Dendritic cell treated with granulocyte-macrophage colony-stimulating factor and Interleukin-4, amounts not matched to agents 40 ng/mL and 50 ng/mL, for 4 days (primary cell): ENCODE measurements at regions not wholly inside any gene's neighbourhood (a gene's known extent, or its start where the extent isn't known, plus 50 kb on each side); places are given as distances from the start of the nearest gene placed in this dataset.

ENCODE experiments used
- H3K27ac Mint-ChIP-seq: one replicate; pipeline ENCODE4 v1.8.0; 2022; ENCODE audit warnings: mild to moderate bottlenecking, mixed read lengths
- H3K27me3 Mint-ChIP-seq: one replicate; pipeline ENCODE4 v1.8.0; 2022; ENCODE audit warnings: mild to moderate bottlenecking, mixed read lengths
- H3K36me3 Mint-ChIP-seq: one replicate; pipeline ENCODE4 v1.8.0; 2022; ENCODE audit warnings: low read depth, mixed read lengths
- H3K4me1 Mint-ChIP-seq: one replicate; pipeline ENCODE4 v1.8.0; 2022; ENCODE audit warnings: low read depth, mixed read lengths
- H3K4me3 Mint-ChIP-seq: one replicate; pipeline ENCODE4 v1.8.0; 2022; ENCODE audit warnings: mild to moderate bottlenecking, moderate library complexity, mixed read lengths
- H3K9me3 Mint-ChIP-seq: one replicate; pipeline ENCODE4 v1.8.0; 2022; ENCODE audit warnings: mixed read lengths
- intact Hi-C: fragments of 100-400 bp; cut with micrococcal nuclease; formaldehyde crosslinking; loops from one replicate; pipeline ENCODE4 v1.15.0; 2022

DNA sequence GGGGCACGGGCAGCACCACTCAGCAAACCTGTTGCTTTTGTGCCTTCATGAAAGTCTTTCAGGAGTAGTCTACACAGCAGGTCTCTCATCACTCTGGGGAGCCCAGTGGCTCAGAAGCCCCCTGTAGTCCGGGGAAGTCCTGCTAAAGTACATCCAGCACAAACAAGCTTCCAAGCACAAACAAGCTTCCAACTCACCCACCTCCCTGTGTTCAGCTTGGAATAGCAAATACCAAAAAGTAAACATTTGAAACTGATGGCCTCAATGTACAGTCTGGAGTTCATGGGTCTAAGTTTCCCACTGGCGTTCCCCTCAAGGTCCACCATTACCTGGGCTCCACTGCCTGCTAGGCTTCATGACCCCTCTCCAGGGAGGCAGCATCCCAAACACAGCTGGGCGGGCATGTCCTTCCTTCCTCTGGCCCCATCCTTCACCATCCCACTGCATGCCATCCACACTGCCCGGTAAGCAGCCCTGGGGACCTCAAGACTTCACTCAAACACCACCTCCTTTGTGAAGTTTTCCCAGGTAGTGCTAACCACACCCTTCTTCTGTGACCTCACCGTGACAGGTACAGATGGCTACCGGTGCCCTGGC is 62.8 kb upstream of the SIAH1 start:
- intact Hi-C loops, result loop anchor here (5.0 kb wide), 1 partner anchor 41 kb away; no protein-coding TSS in a partner anchor
- H3K4me1 Mint-ChIP-seq, result peaks cover 40% of the 10 kb centered on the region
- no peaks in the 10 kb centered on the region for H3K9me3 Mint-ChIP-seq
- H3K27ac Mint-ChIP-seq, result peak overlapping the region; percentile 62
- H3K4me3 Mint-ChIP-seq, result no peak overlapping the region
- no peaks in the 10 kb centered on the region for H3K36me3 Mint-ChIP-seq
- no peaks in the 10 kb centered on the region for H3K27me3 Mint-ChIP-seq

DNA sequence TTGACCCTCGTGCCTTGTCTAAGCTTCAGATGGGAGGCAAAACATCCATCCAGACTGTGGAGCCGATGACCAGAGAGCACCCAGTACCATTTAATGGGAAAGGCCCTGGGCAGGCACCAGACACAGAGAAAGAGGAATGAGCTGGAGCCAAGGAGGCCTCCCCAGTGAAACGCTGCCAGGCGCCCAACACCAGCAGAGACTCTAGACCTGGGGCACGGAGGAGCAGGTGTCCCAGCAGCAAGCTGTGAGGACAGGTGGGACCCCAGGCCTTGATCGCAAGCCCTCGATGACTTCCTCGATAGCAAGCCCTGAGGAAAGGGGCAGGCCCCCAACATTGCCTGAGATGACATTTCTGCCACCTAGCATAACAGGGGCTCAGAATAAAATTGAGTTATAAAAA is 62.2 kb upstream of the SIAH1 start:
- intact Hi-C loops, result loop anchor here (5.0 kb wide), 1 partner anchor 40 kb away; no protein-coding TSS in a partner anchor
- H3K4me1 Mint-ChIP-seq, result peaks cover 34% of the 10 kb centered on the region
- H3K36me3 Mint-ChIP-seq, result no peaks in the 10 kb centered on the region
- no peaks in the 10 kb centered on the region for H3K27me3 Mint-ChIP-seq
- H3K9me3 Mint-ChIP-seq, result no peaks in the 10 kb centered on the region
- peak overlapping the region; percentile 35 for H3K27ac Mint-ChIP-seq
- no peak overlapping the region for H3K4me3 Mint-ChIP-seq

DNA sequence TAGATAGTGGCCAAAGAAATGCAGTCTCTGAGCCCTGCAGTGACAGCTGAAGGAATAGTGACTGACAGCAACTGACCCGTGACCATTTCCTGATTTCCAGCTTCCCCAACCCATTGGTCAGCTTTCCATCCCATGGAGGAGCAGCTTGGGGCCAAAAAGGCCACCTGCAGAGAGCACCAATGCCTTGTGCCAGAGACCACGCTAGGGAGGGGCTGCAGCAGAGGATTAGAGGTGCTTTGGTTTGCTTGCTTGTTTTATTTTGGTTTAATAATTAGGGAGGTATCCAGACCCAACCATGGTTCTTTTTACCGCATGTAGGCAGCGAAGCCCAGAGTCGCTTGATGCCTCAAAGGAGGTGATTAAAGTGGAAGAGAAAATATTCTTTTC is 61.3 kb upstream of the SIAH1 start:
- peak overlapping the region; percentile 89 for H3K27ac Mint-ChIP-seq
- intact Hi-C loops, result loop anchor here (5.0 kb wide), 1 partner anchor 39 kb away; no protein-coding TSS in a partner anchor
- no peaks in the 10 kb centered on the region for H3K36me3 Mint-ChIP-seq
- H3K4me3 Mint-ChIP-seq, result no peak overlapping the region
- H3K9me3 Mint-ChIP-seq, result no peaks in the 10 kb centered on the region
- H3K27me3 Mint-ChIP-seq, result no peaks in the 10 kb centered on the region
- peaks cover 38% of the 10 kb centered on the region for H3K4me1 Mint-ChIP-seq

DNA sequence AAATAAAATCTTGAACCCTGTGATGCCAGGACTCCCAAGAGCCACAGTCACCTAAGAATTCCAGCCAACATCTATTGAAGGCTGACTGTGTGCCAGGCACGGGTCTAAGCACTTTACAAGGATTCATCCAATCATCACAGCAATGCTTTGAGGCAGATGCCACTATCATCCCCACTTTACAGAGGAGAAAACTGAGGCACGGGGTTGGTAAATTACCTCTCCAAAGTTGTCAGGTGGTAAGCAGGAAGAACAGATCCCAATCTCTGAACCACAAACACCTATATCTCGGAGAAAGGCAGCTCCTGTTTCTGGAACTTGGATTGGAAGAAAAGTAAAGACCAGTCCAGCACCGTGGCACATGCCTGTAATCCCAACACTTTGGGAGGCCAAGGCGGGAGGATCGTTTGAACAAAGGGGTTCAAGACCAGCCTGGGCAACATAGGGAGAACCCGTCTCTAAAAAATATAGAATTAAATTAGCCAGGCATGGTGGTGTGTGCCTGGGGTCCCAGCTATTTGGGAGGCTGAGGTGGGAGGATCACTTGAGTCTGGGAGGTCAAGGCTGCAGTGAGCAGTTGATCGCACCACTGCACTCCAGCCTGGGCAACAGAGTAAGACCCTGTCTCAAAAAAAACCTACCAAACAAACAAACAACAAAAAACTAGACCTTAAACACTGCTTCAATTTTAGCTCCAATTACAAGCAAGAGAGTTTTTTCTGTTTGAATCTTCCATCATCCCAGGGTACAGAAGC is 60.7 kb upstream of the SIAH1 start:
- peak overlapping the region; percentile 89 for H3K27ac Mint-ChIP-seq
- peaks cover 44% of the 10 kb centered on the region for H3K4me1 Mint-ChIP-seq
- no peaks in the 10 kb centered on the region for H3K36me3 Mint-ChIP-seq
- H3K9me3 Mint-ChIP-seq, result no peaks in the 10 kb centered on the region
- intact Hi-C loops, result loop anchor here (5.0 kb wide), 1 partner anchor 39 kb away; no protein-coding TSS in a partner anchor
- no peaks in the 10 kb centered on the region for H3K27me3 Mint-ChIP-seq
- H3K4me3 Mint-ChIP-seq, result no peak overlapping the region

DNA sequence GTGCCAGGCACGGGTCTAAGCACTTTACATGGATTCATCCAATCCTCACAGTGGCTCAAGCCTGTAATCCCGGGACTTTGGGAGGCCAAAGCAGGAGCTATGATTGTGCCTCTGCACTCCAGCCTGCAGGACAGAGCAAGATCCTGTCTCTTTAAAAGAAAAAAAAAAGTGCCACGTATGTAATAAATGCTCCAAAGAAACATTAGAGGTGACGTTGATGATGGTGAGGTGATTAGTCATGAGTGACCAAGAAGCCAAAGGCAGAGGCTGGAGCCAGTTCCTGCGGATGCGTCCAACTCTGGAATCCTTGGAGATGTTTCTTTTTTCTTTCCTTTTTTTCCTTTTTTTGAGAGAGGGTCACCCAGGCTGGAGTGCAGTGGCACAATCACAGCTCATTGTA is 59.4 kb upstream of the SIAH1 start:
- no peaks in the 10 kb centered on the region for H3K9me3 Mint-ChIP-seq
- no peak overlapping the region for H3K4me3 Mint-ChIP-seq
- H3K4me1 Mint-ChIP-seq, result peaks cover 48% of the 10 kb centered on the region
- peak overlapping the region; percentile 89 for H3K27ac Mint-ChIP-seq
- intact Hi-C loops, result loop anchor here (5.0 kb wide), 1 partner anchor 43 kb away; no protein-coding TSS in a partner anchor
- no peaks in the 10 kb centered on the region for H3K27me3 Mint-ChIP-seq
- H3K36me3 Mint-ChIP-seq, result no peaks in the 10 kb centered on the region

DNA sequence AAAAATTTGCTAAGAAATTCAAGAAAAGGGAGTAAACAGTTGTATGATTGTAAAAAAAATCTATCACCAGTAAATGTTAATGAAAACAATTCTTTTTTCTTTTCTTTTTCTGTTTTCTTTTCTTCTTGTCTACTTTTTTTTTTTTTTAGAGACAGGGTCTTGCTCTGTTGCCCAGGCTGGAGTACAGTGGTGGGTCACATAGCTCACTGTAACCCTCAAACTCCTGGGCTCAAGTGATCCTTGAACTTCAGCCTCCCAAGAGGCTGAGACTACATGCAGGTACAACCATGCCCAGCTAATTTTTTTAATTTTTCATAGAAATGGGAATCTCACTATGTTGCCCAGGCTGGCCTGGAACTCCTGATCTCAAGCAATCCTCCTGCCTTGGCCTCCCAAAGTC is 57.2 kb upstream of the SIAH1 start:
- Mint-ChIP-seq H3K27ac (peak overlapping the region; percentile 15), H3K36me3 (no peaks in the 10 kb centered on the region), H3K4me3 (no peak overlapping the region), H3K9me3 (no peaks in the 10 kb centered on the region), H3K27me3 (peaks cover under 1% of the 10 kb centered on the region), H3K4me1 (peaks cover 44% of the 10 kb centered on the region)
- intact Hi-C loops, result loop anchor here (5.0 kb wide), 1 partner anchor 45 kb away; no protein-coding TSS in a partner anchor

DNA sequence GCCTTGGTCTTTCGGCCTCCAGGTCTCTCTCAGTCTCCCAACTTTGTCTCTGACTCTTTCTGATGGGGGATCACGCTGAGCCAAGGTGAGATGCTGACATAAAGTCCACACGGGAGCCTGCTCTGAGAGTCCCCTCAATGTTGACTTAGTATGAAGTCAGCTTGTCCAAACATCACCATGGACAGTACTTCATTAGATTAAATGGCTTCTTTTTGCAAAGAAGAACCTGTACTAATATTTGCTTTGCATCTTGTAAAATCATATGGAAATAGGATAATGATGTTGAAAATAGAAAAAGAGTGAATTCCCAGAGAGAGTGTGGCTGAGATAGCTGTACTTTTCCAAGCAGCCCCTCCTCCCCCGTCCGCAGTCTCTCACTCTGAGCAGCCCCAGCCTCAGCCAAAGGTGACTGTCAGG is 56.7 kb upstream of the SIAH1 start:
- Mint-ChIP-seq H3K4me1 (peaks cover 44% of the 10 kb centered on the region), H3K27ac (peak overlapping the region; percentile 41), H3K27me3 (peaks cover 3% of the 10 kb centered on the region), H3K4me3 (no peak overlapping the region), H3K9me3 (no peaks in the 10 kb centered on the region), H3K36me3 (no peaks in the 10 kb centered on the region)
- intact Hi-C loops, result loop anchor here (5.0 kb wide), 1 partner anchor 45 kb away; no protein-coding TSS in a partner anchor

DNA sequence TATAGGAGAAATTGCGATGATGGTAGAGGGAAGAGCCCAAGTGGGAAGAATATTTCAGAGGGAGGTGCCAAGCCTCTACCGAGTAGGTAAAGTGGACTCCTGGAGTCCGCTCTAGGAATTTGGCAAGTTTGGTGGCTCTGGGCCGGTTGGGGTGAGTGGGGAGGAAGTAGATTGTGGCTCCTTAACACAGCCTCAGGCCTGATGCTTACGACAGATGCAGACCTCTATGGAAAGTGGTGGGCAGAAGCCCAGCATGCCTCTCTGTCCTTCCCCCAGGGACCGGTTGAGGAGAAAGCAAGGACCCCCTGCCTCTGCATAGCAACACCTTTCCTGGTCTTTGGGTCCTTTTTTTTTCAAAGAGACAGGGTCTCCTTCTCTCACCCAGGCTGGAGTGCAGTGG is 55.9 kb upstream of the SIAH1 start:
- peak overlapping the region; percentile 41 for H3K27ac Mint-ChIP-seq
- intact Hi-C loops, result loop anchor here (5.0 kb wide), 1 partner anchor 46 kb away; no protein-coding TSS in a partner anchor
- no peak overlapping the region for H3K4me3 Mint-ChIP-seq
- peaks cover 40% of the 10 kb centered on the region for H3K4me1 Mint-ChIP-seq
- no peaks in the 10 kb centered on the region for H3K9me3 Mint-ChIP-seq
- peaks cover 3% of the 10 kb centered on the region for H3K27me3 Mint-ChIP-seq
- H3K36me3 Mint-ChIP-seq, result no peaks in the 10 kb centered on the region

DNA sequence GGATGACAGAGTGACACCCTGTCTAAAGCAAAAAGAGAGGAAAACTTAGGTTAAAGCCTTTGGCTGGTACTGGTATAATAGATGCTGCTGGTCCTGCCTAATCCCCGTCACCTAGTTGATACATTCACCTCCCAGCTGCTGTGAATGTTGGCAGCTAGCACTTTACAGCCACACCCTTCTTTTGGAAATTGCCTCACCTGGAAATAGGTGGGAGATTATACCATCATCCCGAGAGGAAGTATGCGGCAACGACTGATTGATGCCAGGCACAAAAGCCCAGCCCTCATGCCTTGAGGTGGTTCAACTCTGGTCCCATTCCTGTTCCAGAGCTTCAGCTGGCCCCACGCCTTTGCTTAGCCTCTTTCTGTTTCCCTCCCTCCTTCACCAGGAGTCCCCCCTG is 53.2 kb upstream of the SIAH1 start:
- Mint-ChIP-seq H3K4me3 (no peak overlapping the region), H3K27ac (no peak overlapping the region), H3K4me1 (peaks cover 45% of the 10 kb centered on the region), H3K27me3 (peaks cover 3% of the 10 kb centered on the region), H3K9me3 (no peaks in the 10 kb centered on the region), H3K36me3 (no peaks in the 10 kb centered on the region)
- intact Hi-C loops, result no loop called here

DNA sequence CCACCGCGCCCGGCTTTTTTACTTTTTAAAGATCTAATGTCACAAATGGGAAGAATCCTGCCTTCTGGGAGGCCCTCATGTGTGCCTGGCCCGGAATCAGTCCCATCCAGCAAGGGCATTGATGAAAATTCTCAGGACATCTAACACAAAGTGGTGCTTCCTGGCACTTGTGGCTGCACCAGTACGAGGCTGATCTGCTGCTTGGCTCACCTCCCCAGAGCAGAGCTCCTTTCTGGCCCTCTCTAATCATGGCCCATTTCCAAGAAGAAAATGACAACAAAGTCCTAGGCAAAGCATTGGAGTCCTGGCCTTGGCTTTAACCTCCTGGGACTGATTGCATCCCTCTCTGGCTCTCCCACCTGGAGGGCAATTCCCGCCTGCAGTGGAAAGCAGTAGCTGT is 50.7 kb upstream of the SIAH1 start:
- intact Hi-C loops, result no loop called here
- H3K4me3 Mint-ChIP-seq, result no peak overlapping the region

DNA sequence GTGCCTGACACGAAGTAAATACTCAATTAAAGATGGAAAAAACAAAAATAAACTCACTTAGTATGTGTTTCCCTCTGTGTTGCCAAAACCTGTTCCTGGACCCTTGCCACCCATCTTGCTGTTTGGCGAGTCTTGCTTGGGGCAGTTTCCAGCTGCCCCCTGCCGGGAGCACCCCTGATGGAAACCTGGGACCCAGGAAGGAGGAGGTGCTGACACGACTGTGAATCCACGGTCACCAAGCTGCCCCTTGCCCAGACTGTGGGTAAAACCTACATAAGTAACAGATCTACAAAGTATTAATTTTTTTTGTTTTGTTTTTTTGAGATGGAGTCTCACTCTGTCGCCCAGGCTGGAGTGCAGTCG is 50.1 kb upstream of the SIAH1 start:
- H3K27ac Mint-ChIP-seq, result peak overlapping the region; percentile 82
- no peak overlapping the region for H3K4me3 Mint-ChIP-seq
- H3K36me3 Mint-ChIP-seq, result no peaks in the 10 kb centered on the region
- H3K4me1 Mint-ChIP-seq, result peaks cover 40% of the 10 kb centered on the region
- intact Hi-C loops, result no loop called here
- H3K27me3 Mint-ChIP-seq, result peaks cover 3% of the 10 kb centered on the region
- no peaks in the 10 kb centered on the region for H3K9me3 Mint-ChIP-seq

More for the DNA sequence above, 50.7 kb upstream of the SIAH1 start:
- Mint-ChIP-seq H3K27ac (peak overlapping the region; percentile 82), H3K4me1 (peaks cover 43% of the 10 kb centered on the region), H3K27me3 (peaks cover 3% of the 10 kb centered on the region), H3K36me3 (no peaks in the 10 kb centered on the region), H3K9me3 (no peaks in the 10 kb centered on the region)
